ENCODE measurements at regions not wholly inside any gene's neighbourhood (a gene's known extent, or its start where the extent isn't known, plus 50 kb on each side); places are given as distances from the start of the nearest gene placed in this dataset.

- TF ChIP-seq ZEB2 (IDR thresholded peaks at IDR 0.05) (no peak), USF1 (CRISPR knock-in tag; IDR thresholded peaks at IDR 0.05) (no peak), MYC (IDR thresholded peaks at IDR 0.05; ENCODE audit: low read depth, low read length) (no peak), MYC (CRISPR knock-in tag; IDR thresholded peaks at IDR 0.05; ENCODE audit: borderline replicate concordance, low read depth) (no peak), POLR2A (conservative IDR thresholded peaks at IDR 0.05) (no peak), NONO (IDR thresholded peaks at IDR 0.05; ENCODE audit: low read depth in 2 of 2, low read length in 1 of 2) (no peak), ATF2 (CRISPR knock-in tag; IDR thresholded peaks at IDR 0.05) (no peak), CTCF (IDR thresholded peaks at IDR 0.05 in 2 of 3, conservative IDR thresholded peaks at IDR 0.05 in 1 of 3; ENCODE audit: insufficient read depth in 2 of 3, low read depth in 1 of 3, low read length in 3 of 3) (no peak), ZBTB33 (CRISPR knock-in tag; IDR thresholded peaks at IDR 0.05) (no peak), SMARCE1 (IDR thresholded peaks at IDR 0.05) (no peak), JUND (IDR thresholded peaks at IDR 0.05; ENCODE audit: borderline replicate concordance, low read depth, low read length) (no peak), JUND (tag; IDR thresholded peaks at IDR 0.05; ENCODE audit: borderline replicate concordance, low read depth, low read length) (no peak), MED1 (CRISPR knock-in tag; IDR thresholded peaks at IDR 0.05; ENCODE audit: borderline replicate concordance) (no peak), ZNF407 (IDR thresholded peaks at IDR 0.05; ENCODE audit: low read depth) (no peak), RFX1 (IDR thresholded peaks at IDR 0.05) (no peak)
These were observed 83.9 kb upstream of the NWD2 start for GRCh38 chr4:37160653-37161052.
